PFSK-1 (cell line): ENCODE measurements at regions not wholly inside any gene's neighbourhood (a gene's known extent, or its start where the extent isn't known, plus 50 kb on each side); places are given as distances from the start of the nearest gene placed in this dataset.

Experiments
- FOXP2 ChIP-seq: optimal IDR thresholded peaks from 2 replicates; pipeline ENCODE3; 2011; ENCODE audit warnings: borderline replicate concordance, control low read depth, inconsistent platforms; ENCODE audit not compliant: insufficient read depth; ENCODE audit errors: extremely low read length, extremely low read depth
- POLR2AphosphoS5 ChIP-seq: IDR thresholded peaks from 2 replicates; pipeline ENCODE4 v1.6.1; 2012; ENCODE audit warnings: low read depth, mild to moderate bottlenecking, control low read depth, low read length, moderate library complexity
- REST ChIP-seq, 2 experiments: IDR thresholded peaks; 2 replicates each; pipeline versions ENCODE4 v1.6.1 to v1.8.0; 2011 to 2012; ENCODE audit warnings: low read depth in 2 of 2, low read length in 2 of 2, control low read depth in 1 of 2, inconsistent platforms in 1 of 2, mild to moderate bottlenecking in 1 of 2, moderate library complexity in 1 of 2; ENCODE audit not compliant: insufficient read depth in 1 of 2
- TAF1 ChIP-seq: IDR thresholded peaks from 2 replicates; pipeline ENCODE4 v1.6.1; 2012; ENCODE audit warnings: low read length, control low read depth, borderline replicate concordance; ENCODE audit not compliant: insufficient read depth

- TF ChIP-seq FOXP2 (no peak), POLR2AphosphoS5 (no peak), TAF1 (no peak), REST (IDR thresholded peaks at IDR 0.05; ENCODE audit: insufficient read depth in 1 of 2, low read depth in 2 of 2, low read length in 2 of 2) (no peak)
Measured at GRCh38 chr16:65988024-65988595, 378.4 kb upstream of the CDH5 start.
